Pulmonary artery endothelial cell (primary cell): ENCODE measurements at regions not wholly inside any gene's neighbourhood (a gene's known extent, or its start where the extent isn't known, plus 50 kb on each side); places are given as distances from the start of the nearest gene placed in this dataset.
A peak's percentile ranks its signal among the peaks of the same experiment; 100 is the strongest.

ENCODE experiments used
- DNase-seq: peaks from one replicate; pipeline ENCODE4 v3.0.0-alpha.2; 2011; ENCODE audit warnings: low read depth, low spot score

GRCh38 chr6:85396159-85396808 is 53.6 kb upstream of the NT5E start:
- DNase-seq = no peak

DNA sequence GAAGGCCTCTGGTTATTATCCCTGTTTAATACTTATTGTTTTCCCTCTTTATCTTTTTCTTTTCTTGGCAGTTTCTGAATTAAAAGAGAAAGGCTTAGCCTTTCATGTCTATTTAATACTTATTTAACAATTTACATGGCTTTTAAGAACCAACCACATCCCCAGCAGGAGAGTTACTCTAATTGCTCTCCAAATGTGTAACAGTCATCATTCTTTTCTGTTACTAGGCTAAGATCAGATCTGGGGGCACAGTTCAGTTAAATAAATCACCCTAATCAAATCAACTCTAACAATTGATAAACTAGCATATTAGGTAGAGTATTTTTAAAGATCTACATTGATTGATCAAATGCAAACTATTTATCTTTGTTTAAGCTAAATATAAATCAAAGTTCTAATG is 54.1 kb upstream of the NT5E start:
- DNase-seq = no peak

DNA sequence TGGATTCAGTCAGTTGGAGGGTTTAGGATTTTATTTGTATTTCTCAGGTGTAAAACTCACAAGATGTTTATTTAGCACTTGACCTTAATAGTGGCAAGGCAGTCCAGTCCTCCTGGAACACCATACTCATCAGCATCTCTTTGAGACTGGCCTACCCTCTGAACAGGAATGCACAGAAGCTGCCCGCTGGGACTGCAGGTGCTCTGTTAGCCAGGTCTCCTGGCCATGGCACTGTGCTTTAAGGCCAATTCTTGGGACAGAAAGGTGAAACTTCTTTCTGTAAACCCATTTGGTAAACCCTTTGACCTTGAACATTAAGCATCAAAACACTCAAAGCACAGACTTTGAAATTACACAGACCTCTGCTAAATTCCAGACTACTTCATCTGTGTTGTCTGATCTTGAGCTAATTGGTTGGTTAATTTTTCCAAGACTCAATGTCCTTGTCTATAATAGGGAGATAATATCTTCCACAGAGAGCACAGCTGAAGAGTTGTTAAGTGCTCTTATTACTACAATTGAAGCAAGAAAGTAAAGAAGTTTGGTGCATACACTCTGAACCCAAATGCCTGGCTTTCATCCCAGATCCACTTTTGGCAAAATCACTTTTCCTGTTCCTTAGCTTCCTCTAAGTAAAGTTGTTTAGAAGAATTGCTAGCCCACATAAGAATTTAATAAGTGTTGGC is 54.9 kb upstream of the NT5E start:
- peak; percentile 36 for DNase-seq

GRCh38 chr6:85394199-85394598 is 55.7 kb upstream of the NT5E start:
- no peak for DNase-seq

- no peak for DNase-seq
These were observed 57.5 kb upstream of the NT5E start for GRCh38 chr6:85392379-85392778.

DNA sequence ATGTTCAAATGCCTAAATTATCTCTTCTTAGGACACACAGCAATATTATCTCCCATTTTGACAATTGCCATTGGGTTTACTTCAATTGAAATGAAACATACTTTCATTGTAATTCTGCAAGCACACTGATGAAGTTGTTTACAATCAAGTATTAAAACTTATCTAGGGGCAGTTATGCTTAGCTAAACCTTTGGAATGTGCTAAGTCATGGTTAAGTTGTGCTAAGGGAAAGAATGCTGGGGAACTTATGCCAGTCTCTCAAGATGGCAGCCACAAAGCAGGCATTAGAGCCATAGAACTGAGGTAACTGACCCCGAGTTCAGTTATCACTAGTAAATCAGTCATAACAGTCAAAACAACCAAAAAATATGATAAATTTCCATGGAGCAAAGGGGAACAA is 59.1 kb upstream of the NT5E start:
- no peak for DNase-seq

DNA sequence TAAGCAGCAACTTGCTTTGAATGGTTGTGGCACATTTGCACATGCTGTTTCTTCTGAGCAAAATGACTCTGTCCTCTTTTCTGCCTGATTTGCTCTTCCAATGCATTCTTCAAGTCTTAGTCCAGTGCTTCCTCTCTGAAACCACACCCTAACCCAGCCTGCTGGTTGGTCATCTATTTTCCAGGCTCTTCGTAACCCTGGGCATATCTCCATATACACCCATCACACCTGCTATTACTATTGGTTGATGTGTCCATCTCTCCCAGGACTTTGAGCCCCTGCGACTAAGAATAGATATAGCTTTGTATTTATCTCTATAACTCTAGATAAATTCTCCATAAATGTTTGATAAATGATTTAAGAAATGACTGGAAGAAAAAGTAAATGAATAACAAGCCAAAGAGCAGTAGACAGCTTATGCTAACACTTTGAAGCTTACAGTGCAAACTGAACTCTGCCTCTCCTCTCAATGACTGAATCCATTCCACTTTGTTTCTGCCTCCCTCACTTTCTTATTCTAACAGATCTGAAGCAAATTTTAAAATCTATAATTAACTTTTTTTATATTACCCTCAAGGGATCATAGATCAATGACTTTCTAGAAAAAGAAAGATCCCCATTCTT is 59.7 kb upstream of the NT5E start:
- no peak for DNase-seq

- DNase-seq = no peak
These were observed 60.6 kb upstream of the NT5E start for GRCh38 chr6:85389151-85389797.

DNA sequence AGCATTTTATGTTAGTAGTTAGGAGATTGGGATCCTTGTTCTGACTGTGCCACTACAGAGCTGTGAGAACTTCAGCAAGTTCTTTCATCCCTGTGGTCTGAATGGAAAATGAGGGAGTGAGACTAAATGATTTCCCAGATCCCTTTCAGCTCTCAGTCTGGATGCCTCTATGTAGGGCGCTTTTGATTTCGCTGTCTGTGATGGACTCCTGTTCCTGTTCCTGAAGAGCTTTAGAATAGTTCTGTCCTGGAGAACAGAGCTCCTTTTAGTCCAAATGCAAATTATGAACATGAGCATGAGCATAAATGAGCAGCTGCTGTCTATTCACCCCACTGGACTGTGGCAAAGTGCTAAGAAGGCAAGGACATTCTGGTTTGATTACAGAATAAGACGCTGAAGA is 61.4 kb upstream of the NT5E start:
- DNase-seq = no peak

GRCh38 chr6:85385636-85386315 is 64.1 kb upstream of the NT5E start:
- DNase-seq = no peak

GRCh38 chr6:85383042-85383441 is 66.8 kb upstream of the NT5E start:
- no peak for DNase-seq

GRCh38 chr6:85382541-85382940 is 67.3 kb upstream of the NT5E start:
- DNase-seq = no peak

DNA sequence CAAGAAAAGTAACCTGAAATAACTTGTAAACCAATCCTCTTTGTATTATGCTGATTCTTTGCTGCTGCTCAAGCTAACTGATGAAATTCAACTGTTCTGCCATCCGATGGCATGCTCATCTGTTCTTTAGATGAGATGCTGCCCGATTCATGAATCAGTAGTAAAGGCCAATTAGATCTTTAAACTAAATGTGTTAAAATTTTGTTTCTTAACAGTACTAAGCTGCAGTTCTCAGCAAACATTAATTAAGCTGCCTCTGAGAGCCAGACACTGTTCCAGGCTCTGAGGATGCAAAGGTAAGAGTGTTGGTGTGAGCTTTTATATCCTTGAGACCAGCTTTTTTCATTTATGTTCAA is 77.0 kb upstream of the NT5E start:
- DNase-seq = no peak

- DNase-seq = no peak
These were observed 77.5 kb upstream of the NT5E start for GRCh38 chr6:85372188-85372914.

GRCh38 chr6:85368631-85369030 is 81.3 kb upstream of the NT5E start:
- DNase-seq = no peak

GRCh38 chr6:85364344-85364743 is 85.5 kb upstream of the NT5E start:
- no peak for DNase-seq

DNA sequence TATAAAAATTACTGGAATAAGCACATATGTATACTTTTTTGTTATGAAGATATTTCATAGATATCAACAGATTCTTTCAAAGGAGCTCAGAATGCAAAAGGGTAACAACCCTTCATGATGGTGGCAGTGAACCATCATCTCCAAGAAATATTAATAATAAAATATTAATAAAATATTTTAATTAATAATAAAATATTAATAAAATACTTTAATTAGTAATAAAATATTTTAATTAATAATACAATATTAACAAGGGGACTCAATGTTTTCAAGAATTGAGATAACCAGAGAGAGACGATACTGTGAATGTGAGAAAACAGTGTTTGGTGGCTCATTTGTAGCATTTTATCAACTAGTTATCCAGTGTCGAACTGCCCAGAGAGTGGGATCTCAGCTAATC is 86.0 kb upstream of the NT5E start:
- no peak for DNase-seq

DNA sequence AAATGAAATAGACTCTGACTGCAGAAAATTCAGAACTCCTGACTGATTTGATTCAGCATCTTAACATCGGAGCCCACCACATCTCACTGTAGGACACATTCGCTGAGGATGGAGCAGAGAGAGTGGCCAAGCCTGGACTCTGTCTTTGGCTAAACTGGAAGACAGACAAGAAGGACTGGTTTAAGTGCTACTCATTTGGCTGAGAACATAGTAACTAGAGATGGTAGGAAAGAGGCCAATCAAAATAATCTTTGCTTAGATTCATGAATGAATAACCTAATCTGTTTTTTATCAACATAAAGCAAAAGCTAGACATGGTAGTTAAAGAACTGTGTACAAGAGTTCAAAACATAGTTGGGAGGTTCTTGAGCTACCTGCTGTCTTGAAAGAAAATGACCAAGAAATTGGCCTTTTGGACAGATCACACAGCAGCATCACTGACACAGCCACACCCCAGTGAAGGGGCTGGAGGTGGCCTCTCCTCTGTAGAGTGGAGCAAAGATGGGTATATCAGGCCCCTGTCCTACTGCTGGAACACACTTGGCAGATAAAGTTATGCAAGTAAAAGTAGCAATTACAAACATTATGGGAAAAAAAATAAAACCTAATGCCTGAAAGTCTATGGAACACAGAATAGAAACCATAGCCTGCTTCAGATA is 87.1 kb upstream of the NT5E start:
- DNase-seq = no peak

GRCh38 chr6:85361643-85362014 is 88.3 kb upstream of the NT5E start:
- no peak for DNase-seq

- DNase-seq = peak; percentile 59
These were observed 88.9 kb upstream of the NT5E start for GRCh38 chr6:85360794-85361642.
